GM18873 (cell line): ENCODE measurements at regions not wholly inside any gene's neighbourhood (a gene's known extent, or its start where the extent isn't known, plus 50 kb on each side); places are given as distances from the start of the nearest gene placed in this dataset.
"Not testable (repeated sequence)": the region's sequence is repeated elsewhere in the genome, so short reads cannot be mapped to it uniquely, and the experiment has no call there.

Experiments used
- ATAC-seq: cut with Tn5 transposase; IDR thresholded peaks from one replicate; pipeline ENCODE4 v1.9.1; 2021; ENCODE audit warnings: mild to moderate bottlenecking, moderate library complexity, moderate number of reproducible peaks; ENCODE audit not compliant: unreplicated experiment, low FRiP score

DNA sequence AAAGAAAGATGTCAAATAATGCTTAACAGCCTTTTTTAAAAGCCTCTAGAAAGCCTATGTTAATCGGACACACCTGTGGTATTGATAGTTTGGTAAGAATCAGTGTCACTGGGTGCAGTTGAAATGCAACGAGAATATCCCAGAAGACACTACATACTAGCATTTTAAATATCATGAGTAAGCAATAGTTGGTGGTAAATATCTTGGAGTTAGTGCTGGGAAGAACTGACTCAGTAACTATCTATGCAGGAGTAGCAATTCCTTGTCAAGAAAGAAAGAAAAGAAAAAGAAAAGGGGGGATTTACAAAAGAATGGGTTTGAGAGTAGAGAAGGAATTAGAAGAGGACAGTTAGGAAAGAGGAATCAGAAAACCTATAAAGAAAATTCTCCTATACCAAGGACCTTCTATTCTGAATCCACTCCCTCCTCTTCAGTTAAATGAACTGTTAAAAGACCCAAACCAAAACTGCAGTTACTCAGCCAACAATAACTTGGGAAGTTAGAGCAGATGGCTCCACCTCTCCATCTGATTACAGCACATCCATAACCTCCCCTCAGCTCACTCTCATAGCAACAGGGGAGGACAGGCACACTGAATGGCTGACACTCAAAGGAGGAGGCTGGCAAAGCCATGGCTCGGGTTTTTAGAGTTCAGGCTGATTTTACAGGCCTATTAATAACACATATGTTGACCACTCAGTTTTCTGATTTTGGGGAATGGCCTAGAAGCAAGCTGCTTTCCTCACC is 207.6 kb upstream of the MDFIC2 start:
- no peak for ATAC-seq

DNA sequence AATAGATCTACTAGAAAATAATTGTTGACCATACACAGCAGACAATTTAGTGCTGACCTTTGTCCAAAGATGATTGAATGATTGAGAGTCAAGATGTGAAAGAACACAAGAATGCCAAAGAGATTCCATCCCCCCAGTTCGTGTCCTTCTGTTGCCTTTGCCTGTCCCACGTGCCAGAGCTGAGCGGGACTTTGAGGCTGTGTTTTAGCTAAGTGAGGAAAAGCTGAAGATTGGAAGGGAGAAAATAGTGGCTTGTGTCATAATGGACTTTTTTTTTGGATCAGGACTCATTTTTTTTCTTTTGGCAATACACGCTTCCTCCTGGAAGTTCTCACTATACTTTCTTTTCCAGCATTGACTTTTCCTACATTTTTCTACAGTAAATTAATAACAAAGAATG is 206.6 kb upstream of the MDFIC2 start:
- no peak for ATAC-seq

DNA sequence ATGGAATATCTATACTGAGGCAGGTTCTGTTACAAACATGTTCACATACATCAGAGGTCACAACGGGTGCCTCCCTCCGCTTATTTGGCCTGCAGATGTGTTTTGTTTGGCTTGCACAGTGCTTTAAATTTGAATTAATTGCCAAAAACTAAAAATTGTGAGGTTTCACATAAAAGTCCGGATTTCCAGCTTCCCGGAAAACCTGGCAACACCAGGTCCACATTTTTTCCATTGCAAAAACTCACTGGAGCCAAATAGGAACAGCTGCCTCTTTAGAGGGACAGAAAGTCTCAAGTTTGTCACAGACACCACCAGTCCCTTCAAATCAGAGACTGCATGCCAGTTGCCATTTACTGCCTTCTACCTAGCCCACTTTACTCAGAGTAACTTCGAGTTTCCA is 205.9 kb upstream of the MDFIC2 start:
- no peak for ATAC-seq

DNA sequence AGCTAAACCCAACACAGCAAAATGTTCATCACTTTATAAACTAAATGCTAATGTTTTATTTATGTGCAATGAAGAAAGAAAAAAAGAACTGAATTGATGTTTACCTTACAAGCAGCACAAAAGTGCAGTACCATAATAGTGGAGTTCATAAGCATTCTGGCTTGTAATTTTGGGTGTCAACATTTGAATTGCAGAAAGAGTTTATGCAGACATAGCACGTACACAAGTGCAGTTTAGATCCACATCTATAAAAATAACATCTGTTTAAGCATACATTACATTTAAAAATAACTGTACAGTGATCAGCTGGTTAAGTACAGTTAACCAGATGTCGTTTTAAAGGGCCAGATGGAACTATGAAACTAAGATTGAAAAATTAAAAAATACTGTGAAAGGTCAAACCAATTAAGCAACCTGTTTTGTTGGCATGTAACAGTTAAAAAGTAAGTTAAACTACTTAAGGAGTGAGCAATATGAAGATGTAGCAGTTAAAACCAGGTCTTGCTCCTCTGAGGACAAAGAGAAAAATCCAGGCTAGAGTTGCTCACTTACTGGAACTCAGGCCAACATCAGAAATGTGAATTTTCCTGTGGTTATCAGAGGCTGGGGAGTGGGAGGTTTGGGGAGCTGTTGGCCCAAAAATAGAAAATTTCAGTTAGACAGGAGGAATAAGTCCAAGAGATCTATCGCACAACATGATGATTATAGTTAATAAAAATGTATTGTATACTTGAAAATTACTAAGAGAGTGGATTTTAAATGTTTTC is 204.9 kb upstream of the MDFIC2 start:
- ATAC-seq = no peak

DNA sequence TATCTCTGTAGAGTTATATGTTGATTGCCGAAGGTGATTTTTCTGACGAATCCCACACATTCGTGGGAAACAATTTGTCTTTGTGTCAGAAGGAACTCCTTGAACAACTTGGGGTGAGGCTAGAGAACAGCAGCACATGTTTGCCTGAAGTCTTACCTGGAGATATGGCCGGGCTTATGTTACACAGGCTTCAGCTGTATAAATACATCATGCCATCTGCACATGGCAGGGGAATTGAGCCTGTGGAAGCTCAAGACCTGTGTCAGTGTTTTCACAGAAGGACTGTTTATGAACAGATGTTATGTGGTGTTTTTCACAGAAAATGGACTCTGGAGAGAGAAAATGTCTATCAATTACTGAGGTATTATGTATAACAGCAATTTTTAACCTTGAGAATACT is 203.6 kb upstream of the MDFIC2 start:
- no peak for ATAC-seq

DNA sequence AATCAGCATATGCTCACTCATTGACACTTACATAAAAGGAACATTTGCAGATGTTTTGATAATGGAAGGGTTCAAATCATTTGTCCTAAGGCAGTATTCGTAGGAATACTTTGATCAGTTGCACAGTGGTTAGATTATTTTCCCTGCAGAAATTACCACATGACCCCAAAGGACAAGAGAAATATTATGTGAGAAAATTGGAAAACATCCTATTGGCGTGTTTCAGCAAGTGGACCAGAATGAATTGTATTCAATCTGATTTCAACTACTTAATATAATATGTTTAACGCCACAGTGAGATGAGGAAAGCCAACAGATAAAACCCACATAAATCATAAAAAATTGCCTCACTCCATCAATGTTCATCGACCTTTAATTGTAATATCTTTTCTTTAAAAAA is 195.0 kb upstream of the MDFIC2 start:
- ATAC-seq = no peak

DNA sequence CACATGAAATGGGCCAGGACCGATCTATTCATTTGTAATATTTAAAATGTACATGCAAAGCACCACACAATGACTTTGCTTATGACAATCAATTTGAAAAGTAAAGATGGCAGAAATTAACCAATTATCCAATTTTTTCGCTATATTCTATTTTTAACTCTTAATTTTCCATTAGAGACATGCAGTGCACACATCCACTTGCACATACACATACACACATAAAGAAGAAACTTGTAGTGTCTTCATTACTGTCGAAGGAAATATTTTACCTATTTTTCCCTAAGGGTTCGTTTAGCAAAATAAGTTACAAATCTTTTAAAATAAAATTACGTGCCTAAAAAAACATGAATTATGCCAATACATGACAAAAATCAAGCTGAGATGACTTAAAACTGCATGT is 194.3 kb upstream of the MDFIC2 start:
- ATAC-seq = no peak

DNA sequence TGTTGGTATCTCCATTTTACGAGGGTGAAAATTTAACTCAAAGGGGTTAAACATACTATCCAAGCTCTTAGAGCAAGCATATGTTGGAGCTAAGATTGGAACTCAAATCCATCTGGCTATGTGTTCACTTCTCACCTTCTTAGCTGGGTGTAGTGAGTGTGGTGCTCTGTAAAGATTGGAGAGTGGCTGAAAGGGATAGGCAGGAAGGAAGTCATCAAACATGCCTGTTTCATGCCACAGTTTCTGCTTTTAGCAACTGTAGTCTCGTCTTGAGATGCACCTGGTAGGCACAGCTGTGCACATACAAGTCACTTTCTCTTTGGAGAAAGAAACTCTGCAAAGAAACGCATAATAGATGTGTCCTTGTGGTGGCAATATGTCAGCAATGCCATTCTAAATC is 189.1 kb upstream of the MDFIC2 start:
- ATAC-seq = no peak

DNA sequence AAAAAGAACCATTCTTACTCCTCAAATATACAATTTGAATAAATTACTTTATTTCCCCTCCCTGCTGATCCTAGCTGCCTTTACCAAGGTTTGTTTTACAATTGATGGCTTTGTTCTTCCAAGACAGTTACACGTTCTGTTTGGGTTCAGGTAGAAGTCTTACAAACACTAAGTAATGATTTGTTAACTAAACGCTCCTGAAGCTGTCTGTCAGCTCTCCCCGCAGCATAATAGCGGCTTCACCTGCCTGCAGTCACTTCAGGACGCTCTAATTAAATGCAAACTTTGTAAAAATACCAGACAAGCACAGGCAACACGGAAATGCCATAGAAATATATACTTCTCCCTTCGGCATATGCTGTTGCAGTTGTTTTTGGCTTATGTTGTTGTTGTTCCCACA is 176.4 kb upstream of the MDFIC2 start:
- ATAC-seq = no peak

DNA sequence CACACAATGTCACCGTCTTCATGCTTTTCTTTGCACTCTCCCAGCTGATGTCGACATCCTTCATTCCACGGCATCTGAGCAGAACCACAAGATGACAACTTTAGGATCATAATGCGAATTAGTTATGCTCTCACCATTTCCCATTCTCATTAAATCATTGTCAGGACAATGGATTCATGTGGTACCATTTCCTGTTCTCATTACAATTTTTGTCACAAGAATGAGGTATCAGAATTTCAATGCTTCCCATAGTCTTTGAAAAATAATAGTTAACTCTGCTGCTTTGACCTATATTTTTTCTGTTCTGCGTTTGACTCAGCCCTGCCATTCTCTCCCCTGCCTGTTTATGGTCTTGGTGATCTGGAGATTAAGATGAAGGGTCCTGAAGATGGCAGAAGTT is 175.7 kb upstream of the MDFIC2 start:
- ATAC-seq = no peak

DNA sequence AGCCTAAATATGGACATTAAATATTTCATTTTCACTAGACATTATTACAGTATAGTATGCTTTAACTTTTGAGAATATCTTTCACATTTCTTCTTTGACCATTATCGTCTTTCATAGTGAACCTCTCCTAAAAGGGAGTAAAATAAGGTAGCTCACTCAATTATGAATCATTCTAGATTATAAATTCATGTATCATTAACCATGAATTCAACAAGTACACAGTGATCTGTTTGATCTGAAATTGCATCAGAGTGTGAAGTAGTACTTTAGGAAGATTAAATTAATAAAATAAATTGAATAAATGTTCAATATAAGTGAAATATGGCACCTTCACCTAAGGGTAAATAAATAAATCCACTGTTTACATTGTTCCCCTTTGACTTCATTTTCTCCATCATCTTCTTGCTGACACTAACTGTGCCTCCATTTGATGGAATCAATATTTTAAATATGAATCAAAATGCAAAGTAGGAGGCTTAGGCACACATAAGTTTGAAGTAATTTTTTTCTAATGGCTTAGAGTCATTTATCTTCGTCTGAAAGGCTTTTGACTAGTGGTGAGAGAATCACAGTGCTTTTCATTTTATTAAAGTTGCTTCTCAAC is 174.1 kb upstream of the MDFIC2 start:
- no peak for ATAC-seq

DNA sequence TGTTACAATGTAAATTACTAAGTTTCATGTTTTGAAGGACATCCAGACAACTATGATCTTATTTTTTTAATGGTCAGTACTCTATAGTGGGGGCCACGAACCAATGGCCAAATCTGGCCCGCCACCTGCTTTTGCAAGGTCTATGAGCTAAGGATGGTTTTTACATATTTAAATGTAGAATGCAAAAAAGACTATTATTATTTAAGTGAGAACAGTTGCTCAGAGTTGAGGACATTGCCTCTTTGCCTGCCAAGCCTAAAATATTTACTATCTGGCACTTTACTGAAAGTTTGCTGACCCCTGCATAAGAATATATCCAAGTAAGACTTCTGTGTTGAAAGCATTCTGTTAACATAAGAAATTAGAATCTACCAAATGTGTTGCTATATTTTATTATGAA is 163.7 kb upstream of the MDFIC2 start:
- no peak for ATAC-seq

DNA sequence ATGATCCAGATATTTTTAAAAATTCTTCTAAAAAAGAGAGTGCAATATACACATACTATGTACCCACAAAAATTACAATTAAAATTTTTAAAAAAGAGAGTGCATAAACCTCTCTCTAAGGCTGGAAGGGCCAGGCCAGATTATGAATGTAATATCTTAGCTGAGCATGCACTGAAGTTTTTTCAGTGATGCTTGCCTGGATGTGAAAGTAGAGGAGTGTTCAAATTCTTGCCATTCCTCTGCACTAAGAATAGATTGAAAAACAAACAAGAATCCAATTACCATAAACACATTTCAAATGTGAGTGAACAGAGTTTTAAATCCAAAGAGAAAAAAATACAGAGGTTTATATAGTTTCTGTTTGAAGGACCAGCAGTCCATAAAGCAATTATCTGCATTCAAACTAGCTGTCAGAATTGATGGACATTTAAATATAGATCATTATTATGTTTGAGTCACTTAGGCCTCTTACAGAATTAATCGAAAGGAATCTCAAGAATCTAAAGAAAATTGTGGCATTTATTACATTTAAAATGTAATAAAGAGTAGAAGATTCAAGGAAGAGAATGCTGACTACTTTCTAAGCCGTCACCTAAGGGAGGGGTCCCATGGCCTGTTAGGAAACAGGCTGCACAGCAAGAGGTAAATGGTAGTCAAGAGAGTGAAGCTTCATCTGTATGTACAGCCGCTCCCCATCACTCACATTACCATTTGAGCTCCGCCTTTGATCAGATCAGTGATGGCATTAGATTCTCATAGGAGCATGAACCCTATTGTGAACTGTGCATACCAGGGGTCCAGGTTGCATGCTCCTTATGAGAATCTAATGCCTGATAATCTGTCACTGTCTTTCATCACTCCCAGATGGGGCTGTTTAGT is 159.3 kb upstream of the MDFIC2 start:
- no peak for ATAC-seq

DNA sequence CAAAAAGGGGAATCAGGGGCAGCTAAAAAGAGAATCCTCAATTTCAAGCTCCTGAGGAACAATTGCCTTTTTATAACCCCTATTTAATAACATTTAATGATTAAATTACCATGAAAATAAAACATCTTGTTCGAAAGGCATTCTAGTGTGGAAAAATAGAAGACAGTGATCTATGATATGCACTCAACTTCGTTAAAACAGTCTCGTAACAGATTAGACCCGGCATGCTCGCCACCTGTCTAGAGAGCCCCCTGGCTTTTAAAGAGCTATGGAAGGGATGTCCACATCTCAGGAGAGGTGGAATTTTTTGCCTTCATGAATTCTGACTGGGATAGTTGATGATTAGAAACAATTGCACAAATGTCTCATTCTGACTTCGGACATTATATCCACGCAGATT is 153.7 kb upstream of the MDFIC2 start:
- no peak for ATAC-seq

DNA sequence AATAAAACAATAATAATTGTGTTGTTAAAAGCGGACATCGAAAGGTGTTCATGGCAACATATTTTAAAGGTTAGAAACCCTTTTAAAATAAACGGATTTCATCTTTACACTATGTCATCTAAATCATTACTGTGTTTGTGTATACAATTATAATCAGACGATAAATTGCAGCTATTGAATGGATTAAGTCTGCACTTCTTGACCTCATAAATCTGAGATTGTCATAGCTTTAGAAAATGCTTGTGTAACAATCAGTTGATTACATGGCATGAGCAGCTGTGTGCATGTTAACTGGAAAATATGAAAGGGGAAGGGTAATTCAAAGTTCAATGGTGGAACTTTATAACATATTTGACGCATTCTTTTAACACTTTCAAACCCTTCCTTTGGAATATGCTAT is 152.4 kb upstream of the MDFIC2 start:
- ATAC-seq = no peak

DNA sequence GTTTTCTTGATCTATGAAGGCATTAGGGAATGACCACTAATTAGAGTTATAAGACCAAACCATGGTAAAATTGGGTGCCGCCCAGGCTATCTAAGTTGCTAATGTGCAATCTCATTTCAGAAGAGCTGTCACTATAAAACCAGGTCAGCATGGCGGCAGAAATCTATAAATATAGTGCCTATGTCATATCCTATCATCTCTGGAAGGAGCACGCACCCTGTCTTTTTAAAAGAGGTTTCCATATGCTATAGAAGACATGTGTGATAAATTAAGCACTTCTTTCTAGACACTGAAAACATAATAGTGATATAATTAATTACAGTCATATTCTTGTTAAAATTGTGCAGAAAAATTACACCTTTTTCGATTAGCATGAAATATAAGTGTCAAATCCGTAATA is 152.0 kb upstream of the MDFIC2 start:
- no peak for ATAC-seq

DNA sequence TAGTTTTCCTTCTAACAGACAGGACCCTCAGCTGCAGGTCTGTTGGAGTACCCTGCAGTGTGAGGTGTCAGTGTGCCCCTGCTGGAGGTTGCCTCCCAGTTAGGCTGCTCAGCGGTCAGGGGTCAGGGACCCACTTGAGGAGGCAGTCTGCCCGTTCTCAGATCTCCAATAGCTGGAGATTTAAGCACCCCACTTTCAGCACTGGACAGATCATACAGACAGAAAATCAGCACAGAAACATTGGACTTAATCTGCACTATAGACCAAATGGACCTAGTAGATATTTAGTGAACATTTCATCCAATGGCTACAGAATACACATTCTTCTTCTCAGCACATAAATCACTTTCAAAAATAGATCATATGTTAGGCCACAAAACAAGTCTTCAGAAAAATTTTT is 137.8 kb upstream of the MDFIC2 start:
- not testable (repeated sequence) for ATAC-seq

DNA sequence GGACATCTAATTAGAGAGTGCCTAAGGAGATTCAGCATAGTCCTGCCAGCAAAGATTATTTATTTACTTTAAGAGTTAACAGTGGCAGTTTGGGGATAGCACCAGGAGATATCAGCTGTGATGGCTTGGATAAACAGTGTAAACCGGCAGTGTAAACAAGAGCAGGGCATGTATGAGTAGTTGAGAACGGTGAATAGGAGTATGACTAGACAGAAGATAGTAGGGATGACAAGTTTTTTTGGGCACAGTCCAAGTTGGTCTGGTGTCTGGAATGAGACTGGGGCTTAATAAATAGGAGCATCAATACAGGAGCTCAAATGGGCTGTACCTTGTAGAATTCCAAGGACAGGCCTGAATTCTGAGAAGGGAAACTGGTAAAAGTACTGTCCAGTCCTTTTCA is 123.0 kb upstream of the MDFIC2 start:
- ATAC-seq = not testable (repeated sequence)

DNA sequence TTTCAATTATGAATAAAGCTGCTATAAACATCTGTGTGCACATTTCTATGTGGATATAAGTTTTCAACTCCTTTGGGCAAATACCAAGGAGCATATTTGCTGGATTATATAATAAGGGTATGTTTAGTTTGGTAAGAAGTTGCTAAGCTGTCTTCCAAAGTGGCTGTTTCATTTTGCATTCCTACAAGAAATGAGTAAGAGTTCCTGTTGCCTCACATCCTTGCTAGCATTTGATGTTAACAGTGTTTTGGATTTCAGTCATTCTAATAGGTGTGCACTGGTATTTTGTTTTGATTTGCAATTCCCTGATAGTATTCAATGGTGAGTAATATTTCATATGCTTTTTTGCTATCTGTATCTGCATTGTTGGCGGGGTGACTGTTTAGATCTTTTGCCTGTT is 120.7 kb upstream of the MDFIC2 start:
- no peak for ATAC-seq

DNA sequence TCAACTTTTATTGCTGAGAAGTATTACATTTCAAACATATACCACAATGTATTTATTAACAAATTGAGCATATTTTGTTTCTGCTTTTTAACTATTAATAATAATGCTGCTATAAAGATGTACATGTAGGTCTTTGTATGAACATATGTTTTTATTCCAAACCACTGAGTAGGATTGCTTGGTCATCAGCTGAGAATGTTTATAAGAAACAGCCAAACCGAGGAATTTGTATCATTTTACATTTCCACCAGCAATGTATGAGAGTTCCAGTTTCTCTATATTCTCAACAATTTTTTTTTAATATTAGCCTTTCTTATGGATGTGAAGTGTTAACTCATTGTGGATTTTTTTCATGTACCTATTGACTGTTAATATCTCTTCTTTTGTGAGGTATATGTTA is 119.5 kb upstream of the MDFIC2 start:
- ATAC-seq = no peak

DNA sequence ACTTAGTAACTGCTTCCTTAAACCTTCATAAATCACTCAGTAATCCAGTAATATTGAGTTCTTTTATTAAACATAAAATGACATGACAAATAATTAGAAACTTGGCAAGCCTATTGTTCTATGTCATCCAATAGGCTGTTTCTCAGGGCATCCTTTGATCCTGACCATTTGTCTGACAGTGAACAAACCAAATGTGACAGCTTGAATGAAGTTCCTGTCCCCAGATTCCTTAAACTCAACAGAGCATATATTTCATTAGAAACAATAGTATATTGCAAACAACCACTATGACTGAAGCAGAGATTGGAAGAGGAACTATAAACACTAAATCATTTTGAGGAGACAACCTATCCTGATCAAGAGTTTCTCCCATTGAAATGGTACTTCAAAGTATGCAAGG is 113.6 kb upstream of the MDFIC2 start:
- ATAC-seq = no peak
